ENCODE measurements at regions not wholly inside any gene's neighbourhood (a gene's known extent, or its start where the extent isn't known, plus 50 kb on each side); places are given as distances from the start of the nearest gene placed in this dataset.
A peak's percentile ranks its signal among the peaks of the same experiment; 100 is the strongest.
"Not testable (repeated sequence)": the region's sequence is repeated elsewhere in the genome, so short reads cannot be mapped to it uniquely, and the experiment has no call there.

DNA sequence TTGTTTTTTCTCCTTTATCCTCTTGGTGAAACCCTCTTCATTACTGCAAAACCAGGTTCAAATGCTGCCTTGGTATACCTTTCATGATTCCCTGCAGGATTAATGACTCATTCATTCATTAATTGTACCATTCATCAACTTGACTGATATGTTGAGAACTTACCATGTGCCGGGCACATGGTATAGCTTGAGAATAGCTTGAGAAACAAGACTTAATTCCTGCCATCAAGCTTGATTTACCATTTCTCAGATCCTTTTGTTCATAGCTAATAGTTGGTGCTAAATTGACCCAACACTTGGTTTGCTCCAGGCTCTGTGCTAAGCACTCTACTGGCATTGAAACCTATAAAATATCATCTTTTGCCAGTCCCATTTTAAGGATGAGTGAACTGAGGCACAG, 165.7 kb downstream of the YIPF5 start:
- DNase-seq (ENCODE audit: low spot score): no peak

- no peak for DNase-seq (ENCODE audit: low spot score)
Observed at GRCh38 chr5:144009116-144009515, 161.3 kb downstream of the YIPF5 start.

DNA sequence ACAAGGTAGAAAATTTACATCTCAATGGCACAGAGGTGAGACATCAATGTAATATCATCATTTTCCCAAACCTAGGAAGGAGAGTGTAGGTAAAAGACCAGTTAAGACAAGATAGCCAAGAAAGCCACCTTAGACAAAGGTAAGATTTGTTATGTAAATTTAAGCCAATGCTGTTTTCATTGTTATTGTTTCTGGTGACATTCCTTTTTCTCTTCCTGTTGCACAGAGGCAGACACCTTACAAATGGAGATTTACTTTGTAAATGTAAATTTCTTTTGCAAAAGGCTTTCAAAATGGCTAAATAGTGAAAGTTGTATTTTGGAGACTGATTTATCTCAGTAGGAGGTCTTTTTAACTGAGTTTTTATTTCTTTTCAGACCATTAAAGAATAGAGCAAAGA, 159.1 kb downstream of the YIPF5 start:
- no peak for DNase-seq (ENCODE audit: low spot score)

DNA sequence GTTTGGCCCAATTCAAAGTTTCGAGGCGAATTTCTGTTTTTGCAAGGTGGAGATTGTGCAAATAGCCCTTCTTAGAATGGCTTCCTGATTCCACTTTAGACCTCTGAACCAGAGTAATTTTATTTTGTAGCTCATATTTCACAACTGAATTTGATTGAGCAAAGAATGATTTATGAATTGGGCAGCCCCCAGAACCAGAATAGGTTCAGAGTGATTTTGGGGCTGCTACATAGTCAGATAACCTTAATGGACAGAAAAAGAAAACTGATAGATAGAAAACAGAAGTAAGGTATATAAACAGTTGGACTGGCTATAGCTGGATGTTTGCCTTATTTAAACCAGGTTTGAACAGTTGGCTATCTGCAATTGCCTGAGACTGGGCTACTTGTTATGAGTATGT, 156.6 kb downstream of the YIPF5 start:
- no peak for DNase-seq (ENCODE audit: low spot score)

DNA sequence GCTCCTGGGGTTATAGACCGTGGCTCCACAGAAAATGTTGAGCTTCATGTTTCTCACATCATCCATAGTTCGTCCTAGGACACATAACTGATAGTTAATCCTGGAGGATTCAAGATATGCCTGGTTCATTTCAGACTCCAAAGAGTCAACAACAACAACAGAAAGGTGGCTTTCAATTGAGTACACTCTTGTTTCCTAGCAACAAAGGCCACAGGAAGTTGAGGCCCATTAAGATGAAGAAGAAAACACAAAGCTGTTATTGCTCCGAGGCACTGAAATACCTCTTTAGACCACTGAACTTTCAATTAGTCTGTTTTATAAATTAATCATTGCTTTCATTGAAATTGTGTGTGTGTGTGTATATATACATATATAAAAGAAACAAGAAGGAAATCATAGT, 154.5 kb downstream of the YIPF5 start:
- no peak for DNase-seq (ENCODE audit: low spot score)

DNA sequence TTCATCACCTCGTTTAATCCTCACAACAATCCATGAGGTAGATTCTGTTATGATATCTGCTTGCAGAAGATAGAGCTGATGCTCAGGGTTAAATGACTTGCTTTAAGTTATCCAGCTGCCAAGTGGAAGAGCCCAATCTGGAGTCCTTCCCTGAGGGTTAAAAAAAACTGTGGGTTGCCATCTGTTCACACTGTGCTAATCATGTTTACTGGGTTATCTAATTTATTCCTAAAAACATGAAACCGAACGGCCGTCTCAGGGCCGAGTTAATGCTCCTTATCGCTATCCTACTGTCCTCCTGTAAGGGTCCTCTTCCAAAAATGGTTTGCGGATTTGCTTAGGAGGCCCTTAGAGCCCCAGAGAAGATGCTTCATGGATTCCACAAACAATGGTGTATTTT, 153.3 kb downstream of the YIPF5 start:
- DNase-seq (ENCODE audit: low spot score): no peak

- DNase-seq (ENCODE audit: low spot score): no peak
Observed at GRCh38 chr5:144017631-144018030, 152.8 kb downstream of the YIPF5 start.

GRCh38 chr5:144024090-144024489, 146.4 kb downstream of the YIPF5 start:
- no peak for DNase-seq (ENCODE audit: low spot score)

GRCh38 chr5:144024545-144024944, 145.9 kb downstream of the YIPF5 start:
- DNase-seq (ENCODE audit: low spot score): peak; percentile 42

DNA sequence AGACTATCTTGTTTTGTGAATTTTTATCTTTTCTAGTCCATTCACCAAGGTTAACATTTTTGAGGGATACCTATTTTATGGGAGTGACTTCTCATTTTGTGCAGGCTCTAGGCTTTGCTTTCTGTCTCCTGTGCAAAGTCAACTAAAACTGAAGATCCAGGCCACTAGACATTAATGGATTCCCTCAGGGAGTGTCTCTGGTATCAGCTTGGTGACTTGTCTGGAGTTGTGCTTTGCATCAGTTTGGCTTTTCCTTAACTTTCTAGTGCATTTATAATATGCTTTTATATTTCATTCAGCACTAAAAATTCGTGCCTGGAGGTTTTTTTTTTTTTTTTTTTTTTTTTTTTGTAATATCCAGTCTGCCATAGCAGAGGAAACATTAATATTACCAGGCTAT, 144.2 kb downstream of the YIPF5 start:
- no peak for DNase-seq (ENCODE audit: low spot score)

- peak; percentile 47 for DNase-seq (ENCODE audit: low spot score)
Observed at GRCh38 chr5:144028058-144028457, 142.4 kb downstream of the YIPF5 start.

DNA sequence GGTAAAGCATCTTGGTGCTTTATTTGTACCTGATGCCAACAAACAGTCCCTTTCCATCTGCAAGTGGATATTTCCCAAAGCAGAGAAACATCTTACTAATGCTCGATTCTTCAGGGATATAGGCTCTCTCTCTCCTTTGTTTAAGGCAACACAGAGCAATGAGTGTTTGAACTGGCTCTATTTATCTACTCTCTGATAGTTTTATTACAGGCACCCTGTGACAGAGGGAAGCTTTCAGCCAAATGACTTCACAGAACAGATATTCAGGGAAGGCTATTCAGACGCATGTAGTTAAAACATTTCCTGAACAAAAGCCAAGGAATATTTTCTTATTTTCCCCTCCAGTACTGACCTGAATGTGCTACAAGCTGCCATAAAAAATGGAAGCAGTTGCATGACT, 141.8 kb downstream of the YIPF5 start:
- DNase-seq (ENCODE audit: low spot score): peak; percentile 85

DNA sequence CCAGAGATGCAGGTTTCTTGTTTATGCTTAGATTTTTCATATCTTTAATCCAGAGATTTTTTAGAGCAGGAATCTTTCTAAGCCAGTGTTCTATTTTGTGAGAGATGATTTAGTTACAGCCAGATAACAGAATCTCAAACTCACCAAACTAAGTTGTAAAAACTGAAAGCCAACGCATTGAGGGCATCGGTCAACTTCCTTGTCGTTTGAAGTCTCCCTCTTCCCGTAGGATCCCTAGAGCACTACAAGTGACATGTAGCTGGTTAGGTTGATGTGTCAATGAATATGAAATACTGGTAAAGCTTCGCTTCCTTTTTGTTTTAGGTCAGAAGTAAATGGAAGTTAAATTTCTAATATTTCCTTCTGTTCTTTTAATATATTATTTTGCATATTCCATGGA, 139.6 kb downstream of the YIPF5 start:
- DNase-seq (ENCODE audit: low spot score): no peak

DNA sequence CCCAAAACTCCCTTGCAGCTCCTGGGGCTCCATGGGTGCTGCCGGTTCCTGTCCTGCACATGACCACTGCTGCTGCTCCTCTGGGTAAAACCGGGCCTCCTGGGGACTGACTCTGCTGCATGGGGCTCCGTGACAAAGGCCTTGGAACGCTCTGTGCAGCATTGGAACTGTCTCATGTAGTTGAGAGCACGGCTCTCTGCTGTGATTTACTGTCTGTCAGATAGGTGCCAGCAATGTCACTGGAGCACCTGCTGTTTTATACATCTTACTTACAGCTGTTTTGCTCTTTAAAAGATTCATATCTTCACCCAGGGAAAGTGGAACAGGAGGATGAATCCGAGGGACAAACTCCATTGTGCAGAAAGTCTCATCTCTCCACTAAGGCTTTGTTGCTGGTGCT, 138.1 kb downstream of the YIPF5 start:
- no peak for DNase-seq (ENCODE audit: low spot score)

- no peak for DNase-seq (ENCODE audit: low spot score)
Observed at GRCh38 chr5:144033486-144033885, 137.0 kb downstream of the YIPF5 start.

DNA sequence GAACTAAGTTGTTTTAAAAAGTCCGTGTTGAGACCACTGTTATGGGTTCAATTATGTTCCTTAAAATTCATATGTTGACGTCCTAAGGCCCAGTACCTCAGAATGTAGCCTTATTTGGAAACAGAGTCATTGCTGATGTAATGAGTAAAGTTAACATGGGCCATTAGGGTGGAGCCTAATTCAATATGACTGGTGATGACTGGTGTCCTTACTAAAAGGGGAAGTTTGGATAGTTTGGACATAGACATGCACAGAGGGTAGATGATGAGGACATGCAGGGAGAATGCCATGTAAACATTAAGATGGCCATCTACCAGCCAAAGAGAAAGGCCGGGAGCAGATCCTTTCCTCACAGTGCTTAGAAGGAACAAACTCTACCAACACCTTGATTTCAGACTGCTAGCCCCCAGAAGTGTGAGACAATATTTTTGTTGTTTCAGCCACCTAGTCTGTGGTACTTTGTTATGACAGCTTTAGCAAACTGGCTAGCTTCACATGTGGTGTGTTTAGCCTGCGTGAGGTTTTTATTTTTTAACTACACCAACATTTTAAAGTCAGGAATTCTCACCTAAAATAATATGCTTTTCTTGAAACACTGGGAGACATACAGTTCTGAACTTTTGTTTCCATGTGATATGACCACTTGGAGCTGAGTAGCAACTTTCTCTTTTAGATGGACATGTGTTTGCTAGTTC, 135.3 kb downstream of the YIPF5 start:
- DNase-seq (ENCODE audit: low spot score): no peak

GRCh38 chr5:144036476-144036875, 134.0 kb downstream of the YIPF5 start:
- DNase-seq (ENCODE audit: low spot score): no peak

GRCh38 chr5:144040615-144041305, 129.7 kb downstream of the YIPF5 start:
- peak; percentile 7 for DNase-seq (ENCODE audit: low spot score)

DNA sequence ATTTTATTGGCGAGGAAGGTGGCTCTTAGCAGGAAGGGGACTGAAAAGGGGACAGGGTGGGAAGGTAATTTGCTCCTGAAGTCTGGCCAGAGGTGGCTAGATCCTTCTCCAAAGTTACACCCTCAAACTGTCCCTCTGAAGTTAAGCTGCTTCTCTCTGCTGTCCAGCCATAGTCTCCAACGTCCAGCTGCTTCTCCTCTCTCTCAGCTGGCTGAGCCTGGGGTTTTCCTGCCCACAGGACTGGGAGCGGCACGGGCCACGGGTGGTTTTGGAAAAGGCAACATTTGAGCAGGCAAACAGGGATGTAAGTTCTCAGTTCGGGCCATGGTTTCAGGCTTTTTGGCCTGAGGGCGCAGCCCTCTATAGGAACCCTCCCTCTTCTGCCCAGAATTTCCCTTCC, 128.3 kb downstream of the YIPF5 start:
- DNase-seq (ENCODE audit: low spot score): no peak

- no peak for DNase-seq (ENCODE audit: low spot score)
Observed at GRCh38 chr5:144048259-144048856, 122.1 kb downstream of the YIPF5 start.

DNA sequence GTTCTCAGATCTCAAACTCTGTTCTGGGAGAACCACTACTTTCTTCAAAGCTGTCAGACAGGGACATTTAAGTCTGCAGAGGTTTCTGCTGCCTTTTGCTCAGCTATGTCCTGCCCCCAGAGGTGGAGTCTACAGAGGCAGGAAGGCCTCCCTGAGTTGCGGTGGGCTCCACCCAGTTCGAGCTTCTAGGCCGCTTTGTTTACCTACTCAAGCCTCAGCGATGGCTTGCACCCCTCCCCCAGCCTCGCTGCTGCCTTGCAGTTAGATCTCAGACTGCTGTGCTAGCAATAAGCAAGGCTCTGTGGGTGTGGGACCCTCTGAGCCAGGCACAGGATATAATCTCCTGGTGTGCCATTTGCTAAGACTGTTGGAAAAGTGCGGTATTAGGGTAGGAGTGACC, 115.1 kb downstream of the YIPF5 start:
- not testable (repeated sequence) for DNase-seq (ENCODE audit: low spot score)

GRCh38 chr5:144060091-144060490, 110.4 kb downstream of the YIPF5 start:
- DNase-seq (ENCODE audit: low spot score): not testable (repeated sequence)

DNA sequence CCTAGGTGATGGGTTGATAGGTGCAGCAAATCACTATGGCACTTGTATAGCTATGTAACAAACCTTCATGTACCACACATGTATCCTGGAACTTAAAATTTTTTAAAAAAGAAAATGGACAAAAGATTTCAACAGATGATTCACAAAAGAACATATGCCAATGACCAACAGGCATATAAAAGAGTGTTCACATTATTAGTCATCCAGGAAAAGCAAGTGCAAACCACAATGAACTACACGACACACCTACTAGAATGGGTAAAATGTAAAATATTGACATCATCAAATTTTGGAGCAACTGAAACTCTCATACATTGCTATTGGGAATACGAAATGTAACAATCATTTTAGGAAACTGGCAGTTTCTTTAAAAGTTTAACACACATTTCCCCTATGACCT, 109.9 kb downstream of the YIPF5 start:
- no peak for DNase-seq (ENCODE audit: low spot score)

DNA sequence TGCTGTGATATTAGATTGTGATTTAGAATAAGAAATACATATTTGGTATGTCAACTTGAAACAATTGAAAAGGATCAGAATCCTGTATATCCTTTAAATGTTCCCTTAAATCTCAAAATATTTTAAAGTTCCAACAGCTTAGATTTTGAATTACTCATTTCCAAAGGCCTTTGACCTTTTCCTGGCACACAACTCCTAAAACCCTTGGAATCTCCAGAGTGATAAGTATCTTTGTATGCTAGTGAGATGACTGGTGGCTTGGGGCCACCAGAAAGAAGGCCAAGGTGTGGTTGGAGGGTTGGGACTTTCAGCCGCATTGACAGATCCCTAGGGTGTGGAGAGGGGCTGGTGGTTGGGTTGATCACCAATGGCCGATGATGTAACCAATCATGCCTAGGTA, 104.7 kb downstream of the YIPF5 start:
- no peak for DNase-seq (ENCODE audit: low spot score)

All from AG08395 (cell line).